Keratinocyte (primary cell): ENCODE measurements at regions not wholly inside any gene's neighbourhood (a gene's known extent, or its start where the extent isn't known, plus 50 kb on each side); places are given as distances from the start of the nearest gene placed in this dataset.
"Not testable (repeated sequence)": the region's sequence is repeated elsewhere in the genome, so short reads cannot be mapped to it uniquely, and the experiment has no call there.

ENCODE experiments used
- CTCF ChIP-seq, 3 experiments: IDR thresholded peaks in 1 of 3; conservative IDR thresholded peaks in 1 of 3; optimal IDR thresholded peaks in 1 of 3; 2 replicates in 2 of 3; 3 replicates in 1 of 3; pipeline versions ENCODE3 to v1.5.1; 2011; ENCODE audit warnings: low read length in 3 of 3, mild to moderate bottlenecking in 3 of 3, moderate library complexity in 2 of 3, control low read depth in 1 of 3, inconsistent platforms in 1 of 3; ENCODE audit not compliant: insufficient read depth in 2 of 3; ENCODE audit errors: extremely low read depth in 1 of 3
- EZH2 ChIP-seq: IDR thresholded peaks from one replicate; pipeline ENCODE4 v1.6.1; 2012; ENCODE audit warnings: inconsistent platforms, mild to moderate bottlenecking, low read length, moderate library complexity

- not testable (repeated sequence) for TF ChIP-seq CTCF (optimal IDR thresholded peaks at IDR 0.05 in 1 of 3, IDR thresholded peaks at IDR 0.05 in 1 of 3, conservative IDR thresholded peaks at IDR 0.05 in 1 of 3; ENCODE audit: extremely low read depth in 1 of 3, insufficient read depth in 2 of 3, low read length in 3 of 3); EZH2
Measured at GRCh38 chr22:23432719-23433118, 147.4 kb downstream of the IGLL1 start.
